A549 (cell line): ENCODE measurements at regions not wholly inside any gene's neighbourhood (a gene's known extent, or its start where the extent isn't known, plus 50 kb on each side); places are given as distances from the start of the nearest gene placed in this dataset.
"Not testable (repeated sequence)": the region's sequence is repeated elsewhere in the genome, so short reads cannot be mapped to it uniquely, and the experiment has no call there.

Experiments used
- EP300 ChIP-seq, 2 experiments: fragments of >200 bp; sonication (Bioruptor Twin); formaldehyde crosslinking; IDR thresholded peaks; 2 replicates in 1 of 2; 3 replicates in 1 of 2; pipeline ENCODE4 v1.6.1; 2016 to 2017
- RCOR1 ChIP-seq: fragments of 150-350 bp; IDR thresholded peaks from 2 replicates; pipeline ENCODE4 v1.6.1; 2014; ENCODE audit warnings: antibody characterized with exemption, low read length, low read depth
- ZC3H11A ChIP-seq: fragments of 450-650 bp; IDR thresholded peaks from 2 replicates; pipeline ENCODE4 v1.6.1; 2014; ENCODE audit warnings: antibody characterized with exemption, mild to moderate bottlenecking

DNA sequence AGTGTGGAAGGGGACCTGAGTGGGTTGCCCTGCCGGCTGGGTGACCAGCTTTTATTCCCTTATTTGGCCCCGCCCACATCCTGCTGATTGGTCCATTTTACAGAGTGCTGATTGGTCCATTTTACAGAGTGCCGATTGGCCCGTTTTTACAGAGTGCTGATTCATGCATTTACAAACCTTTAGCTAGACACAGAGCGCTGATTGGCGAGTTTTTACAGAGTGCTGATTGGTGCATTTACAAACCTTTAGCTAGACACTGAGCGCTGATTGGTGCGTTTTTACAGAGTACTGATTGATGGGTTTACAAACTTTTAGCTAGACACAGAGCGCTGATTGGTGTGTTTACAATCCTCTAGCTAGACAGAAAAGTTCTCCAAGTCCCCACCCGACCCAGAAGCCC, 245.0 kb downstream of the MAT2B start:
- not testable (repeated sequence) for TF ChIP-seq RCOR1; ZC3H11A; EP300 (IDR thresholded peaks at IDR 0.05)
